ENCODE measurements at regions not wholly inside any gene's neighbourhood (a gene's known extent, or its start where the extent isn't known, plus 50 kb on each side); places are given as distances from the start of the nearest gene placed in this dataset.

DNA sequence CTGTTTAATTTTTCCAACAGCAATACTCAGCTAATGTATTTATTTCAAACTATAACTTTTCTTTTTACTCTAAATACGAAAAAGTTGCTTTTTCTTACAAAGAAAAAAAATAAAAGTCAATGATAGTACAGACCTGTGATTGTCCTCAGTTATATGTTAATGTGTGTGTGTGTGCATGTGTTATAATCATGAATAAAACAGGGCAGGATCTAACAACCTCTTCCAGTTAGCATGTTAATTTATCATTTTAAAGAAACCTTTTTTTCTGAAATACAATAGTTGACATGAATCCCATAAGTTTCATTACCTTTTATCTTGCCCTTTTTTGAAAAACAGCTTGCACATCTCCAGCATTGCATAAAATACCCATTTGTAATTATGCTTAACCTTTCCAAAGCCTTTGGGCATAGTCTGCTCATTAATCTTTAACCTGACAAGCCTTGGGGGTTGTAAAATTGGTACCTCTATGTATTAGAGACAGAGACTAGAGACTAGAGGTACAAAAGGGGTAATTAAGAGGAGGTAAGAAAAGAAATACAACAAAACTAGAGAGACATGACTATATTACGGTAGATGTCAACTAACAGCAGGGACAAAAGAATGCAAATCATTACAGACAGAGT lies 828.1 kb downstream of the OLFM4 start:
- Histone ChIP-seq H3K56ac (replicated peaks; ENCODE audit: insufficient read length, low read depth, low read length) (no peak overlapping the region), H3K27me3 (replicated peaks in 1 of 4; ENCODE audit: control insufficient read depth in 3 of 4, extremely low read depth in 1 of 4, insufficient read depth in 3 of 4, low read length in 3 of 4) (no peaks in the 10 kb centered on the region), H4K20me1 (replicated peaks in 1 of 2; ENCODE audit: control insufficient read depth in 1 of 2, insufficient read depth in 2 of 2, low read length in 2 of 2) (no peaks in the 10 kb centered on the region), H3K36me3 (ENCODE audit: control insufficient read depth in 2 of 4, insufficient read depth in 4 of 4, low read length in 3 of 4) (no peaks in the 10 kb centered on the region), H3K79me1 (ENCODE audit: low read depth, low read length) (no peaks in the 10 kb centered on the region), H3K4ac (replicated peaks; ENCODE audit: insufficient read length, low read depth, low read length) (no peak overlapping the region), H3K23me2 (ENCODE audit: low read depth, low read length) (no peaks in the 10 kb centered on the region), H3K18ac (ENCODE audit: extremely low read depth, low read length) (no peak overlapping the region), H3K4me2 (ENCODE audit: insufficient read depth in 1 of 2, low read depth in 2 of 2, low read length in 2 of 2) (no peak overlapping the region), H4K91ac (replicated peaks; ENCODE audit: insufficient read length, low read length) (no peak overlapping the region), H3K14ac (ENCODE audit: insufficient read length) (no peak overlapping the region), H2BK20ac (ENCODE audit: low read length) (no peak overlapping the region), H3K23ac (ENCODE audit: insufficient read length) (no peak overlapping the region), H3K9me3 (ENCODE audit: insufficient read depth in 2 of 2, low read depth in 1 of 2, low read length in 1 of 2) (no peaks in the 10 kb centered on the region), H2AK5ac (ENCODE audit: low read depth, low read length) (no peak overlapping the region), H3K4me1 (replicated peaks in 1 of 4; ENCODE audit: control insufficient read depth in 3 of 4, insufficient read depth in 4 of 4, low read length in 3 of 4) (no peaks in the 10 kb centered on the region), H3K27ac (ENCODE audit: low read depth, low read length) (no peak overlapping the region), H3K4me3 (ENCODE audit: extremely low read depth in 1 of 4, insufficient read depth in 2 of 4, low read depth in 3 of 4, low read length in 4 of 4) (no peak overlapping the region), H4K8ac (ENCODE audit: extremely low read depth, insufficient read depth, low read length) (no peak overlapping the region), H2BK15ac (ENCODE audit: low read length) (no peak overlapping the region), H4K5ac (ENCODE audit: insufficient read length, low read depth, low read length) (no peak overlapping the region), H2BK120ac (replicated peaks; ENCODE audit: low read depth, low read length) (no peak overlapping the region), H3K9ac (replicated peaks in 1 of 4; ENCODE audit: extremely low read depth in 1 of 4, low read depth in 3 of 4, low read length in 3 of 4) (no peak overlapping the region), H3K79me2 (ENCODE audit: control insufficient read depth in 1 of 2, insufficient read depth in 2 of 2, low read length in 2 of 2) (no peaks in the 10 kb centered on the region), H2BK5ac (ENCODE audit: low read depth, low read length) (no peak overlapping the region), H2AFZ (ENCODE audit: low read length) (no peak overlapping the region), H2BK12ac (ENCODE audit: low read depth, low read length) (no peak overlapping the region)
- TF ChIP-seq RNF2 (IDR thresholded peaks at IDR 0.05; ENCODE audit: borderline replicate concordance, low read depth, low read length, missing control alignments, poor library complexity, severe bottlenecking) (no peak), POLR2A (IDR thresholded peaks at IDR 0.05; ENCODE audit: control extremely low read depth in 1 of 2, low read depth in 2 of 2, low read length in 2 of 2) (no peak), CTBP2 (IDR thresholded peaks at IDR 0.05; ENCODE audit: borderline replicate concordance, insufficient read depth, insufficient read length, low read length) (no peak), YY1 (IDR thresholded peaks at IDR 0.05; ENCODE audit: low read depth, low read length) (no peak), TAF7 (optimal IDR thresholded peaks at IDR 0.05; ENCODE audit: borderline replicate concordance, low read depth, low read length) (no peak), BACH1 (IDR thresholded peaks at IDR 0.05; ENCODE audit: low read length) (no peak), CHD2 (IDR thresholded peaks at IDR 0.05; ENCODE audit: low read length) (no peak), NANOG (IDR thresholded peaks at IDR 0.05; ENCODE audit: insufficient read depth, low read depth, low read length, poor library complexity, severe bottlenecking) (no peak), TAF1 (IDR thresholded peaks at IDR 0.05; ENCODE audit: low read depth, low read length) (no peak), RXRA (IDR thresholded peaks at IDR 0.05; ENCODE audit: insufficient read depth, low read depth, low read length) (no peak), CBX8 (IDR thresholded peaks at IDR 0.05; ENCODE audit: borderline replicate concordance, low read depth, low read length) (no peak), GTF2F1 (IDR thresholded peaks at IDR 0.05; ENCODE audit: borderline replicate concordance, low read depth, low read length) (no peak), ZNF274 (IDR thresholded peaks at IDR 0.05; ENCODE audit: borderline replicate concordance, extremely low read depth, low read length) (no peak)
- FAIRE-seq: no peak
- no peak for DNase-seq (ENCODE audit: low read depth in 1 of 2, low spot score in 2 of 2)
- CTCF ChIA-PET (ENCODE audit: partially characterized antibody): interaction anchor here (0.9 kb wide), 1 partner anchor 113 kb away, joined by 3 read pairs; no protein-coding TSS in a partner anchor
- POLR2A ChIA-PET (ENCODE audit: partially characterized antibody): no interaction called here
- 85% methylated on average over 2 of the region's 2 CpGs; no CpG with 5 or more reads in 1 of the 2 experiments for WGBS, 2 experiments (ENCODE audit: extremely low coverage in 1 of 2, insufficient coverage in 1 of 2, insufficient read length in 1 of 2, insufficient replicate concordance in 2 of 2, low coverage in 1 of 2, low lambda C conversion rate in 2 of 2, missing lambda C conversion rate in 1 of 2)
